HG03060 (cell line): ENCODE measurements at regions not wholly inside any gene's neighbourhood (a gene's known extent, or its start where the extent isn't known, plus 50 kb on each side); places are given as distances from the start of the nearest gene placed in this dataset.

ENCODE experiments used
- ATAC-seq: cut with Tn5 transposase; IDR thresholded peaks from one replicate; pipeline ENCODE4 v1.9.1; 2021; ENCODE audit warnings: low read depth, moderate number of reproducible peaks; ENCODE audit not compliant: unreplicated experiment

GRCh38 chr12:98235301-98235700 is 280.1 kb upstream of the TMPO start:
- ATAC-seq: no peak

- ATAC-seq: no peak
Measured at GRCh38 chr12:98238515-98239130, 276.8 kb upstream of the TMPO start.

DNA sequence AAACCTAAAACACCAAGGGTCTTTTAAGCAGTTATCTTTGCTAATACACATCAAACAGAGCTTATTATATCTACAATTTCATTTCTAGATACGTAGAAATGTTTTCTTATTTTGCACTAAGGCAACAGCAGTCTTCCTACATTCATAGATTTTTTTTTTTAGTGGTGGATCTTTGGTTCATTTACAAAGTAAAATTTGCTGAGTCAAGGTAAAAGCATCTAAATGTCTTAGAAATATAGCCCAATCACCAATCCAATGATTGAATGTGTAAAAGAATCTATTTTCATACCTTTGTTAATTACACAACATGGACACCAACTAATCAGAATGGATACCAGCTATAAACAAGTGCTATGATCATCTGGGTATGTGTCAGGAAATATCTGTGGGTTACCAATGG is 272.2 kb upstream of the TMPO start:
- no peak for ATAC-seq

- ATAC-seq: no peak
Measured at GRCh38 chr12:98244136-98244535, 271.3 kb upstream of the TMPO start.

GRCh38 chr12:98253207-98254037 is 262.0 kb upstream of the TMPO start:
- ATAC-seq: no peak

- no peak for ATAC-seq
Measured at GRCh38 chr12:98256830-98257229, 258.6 kb upstream of the TMPO start.

DNA sequence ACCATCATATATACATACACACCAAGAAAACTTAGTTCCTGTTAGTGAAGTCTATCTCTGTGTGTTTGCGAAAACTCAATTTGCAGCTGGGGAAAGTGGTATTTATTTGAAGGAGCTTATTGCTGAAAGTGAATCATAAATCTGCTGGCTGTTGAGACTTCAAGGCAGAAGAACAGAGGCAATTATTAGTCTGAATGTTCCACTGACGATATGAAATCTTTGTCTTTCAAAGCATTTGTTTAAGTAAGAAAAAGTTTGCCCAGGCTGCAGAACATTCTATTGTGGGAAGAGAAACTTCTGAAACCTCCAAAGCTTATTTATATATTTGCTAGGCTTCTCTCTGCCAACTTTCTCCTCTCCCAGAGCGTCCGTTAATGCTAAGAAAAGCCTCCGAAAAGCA is 255.7 kb upstream of the TMPO start:
- ATAC-seq: no peak

GRCh38 chr12:98260276-98260675 is 255.1 kb upstream of the TMPO start:
- ATAC-seq: no peak

DNA sequence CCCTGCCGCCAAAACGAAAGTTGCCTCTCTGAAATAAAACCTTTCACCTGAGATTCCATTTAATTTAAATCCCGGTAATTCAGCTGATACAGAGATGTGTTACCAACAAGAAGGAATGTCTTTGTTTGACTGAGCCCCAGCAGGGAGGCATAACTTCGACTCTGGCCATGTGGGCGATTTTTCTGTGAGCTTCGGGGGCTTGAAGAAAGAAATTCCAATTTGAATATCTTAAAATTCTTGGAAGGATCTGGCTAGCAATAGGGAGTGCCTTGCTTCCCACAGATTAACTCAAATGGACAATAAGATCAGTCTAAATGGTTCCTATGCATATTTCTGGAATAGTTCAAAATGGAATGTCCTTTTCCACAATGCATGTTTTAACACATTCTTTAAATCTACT is 252.5 kb upstream of the TMPO start:
- no peak for ATAC-seq

GRCh38 chr12:98274430-98275130 is 240.8 kb upstream of the TMPO start:
- peak; percentile 98 for ATAC-seq

GRCh38 chr12:98275131-98275475 is 240.3 kb upstream of the TMPO start:
- ATAC-seq: peak; percentile 16

DNA sequence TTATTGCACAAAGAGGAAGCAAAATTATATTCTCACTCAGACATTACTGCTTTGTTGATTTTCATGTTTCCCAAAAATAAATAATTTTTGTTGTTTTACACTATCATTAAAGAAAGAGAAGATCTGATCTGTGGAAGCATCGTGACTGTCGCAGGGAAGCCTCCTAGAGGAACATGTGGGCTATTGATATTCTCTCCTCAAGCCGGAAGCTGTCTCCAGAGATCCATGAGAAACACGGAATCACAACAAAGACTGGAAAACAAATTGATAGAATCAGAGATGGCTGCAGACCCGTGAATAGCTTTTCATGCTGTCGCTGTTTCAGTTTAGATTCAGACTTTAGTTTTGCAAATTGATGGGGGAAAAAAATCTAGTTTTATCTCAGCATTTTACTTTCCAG is 235.2 kb upstream of the TMPO start:
- ATAC-seq: no peak

DNA sequence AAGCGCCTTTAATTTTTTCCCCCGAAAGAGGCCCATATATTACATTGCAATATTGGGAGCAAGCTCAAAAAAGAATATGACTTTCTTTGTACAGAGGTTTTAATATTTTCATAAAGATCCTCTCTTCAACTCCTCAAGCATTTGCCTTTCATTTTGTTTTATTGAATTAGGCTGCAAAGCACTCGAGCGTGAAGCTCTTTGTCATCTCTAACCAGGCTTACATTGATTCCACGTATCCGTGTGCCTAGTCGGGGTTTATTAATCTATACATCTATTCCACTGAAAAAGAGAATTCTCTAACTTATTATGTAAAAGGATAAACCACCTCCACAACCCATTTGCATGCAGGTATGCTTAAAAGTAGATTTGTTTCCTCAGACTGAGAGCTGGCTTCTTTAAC is 234.8 kb upstream of the TMPO start:
- no peak for ATAC-seq

- no peak for ATAC-seq
Measured at GRCh38 chr12:98291828-98292227, 223.6 kb upstream of the TMPO start.

GRCh38 chr12:98294051-98294805 is 221.2 kb upstream of the TMPO start:
- ATAC-seq: no peak

DNA sequence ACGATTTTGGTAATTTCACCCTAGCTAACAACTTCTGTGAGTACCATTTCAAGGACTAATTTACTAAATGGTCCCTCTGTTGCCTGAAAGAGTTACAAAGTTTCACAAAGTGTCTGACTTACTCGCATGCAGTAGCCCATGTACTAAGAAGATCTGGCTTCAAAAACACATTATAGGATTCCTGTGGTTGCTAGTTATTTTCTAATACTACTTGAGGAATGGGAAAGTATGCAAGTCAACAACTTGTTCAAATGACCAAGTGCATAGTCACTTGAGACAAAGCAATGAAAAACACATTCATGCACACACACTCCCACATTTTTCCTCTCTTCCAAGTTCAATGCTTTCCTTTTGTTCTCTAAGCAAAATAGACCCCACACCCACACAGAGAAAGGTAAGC is 219.7 kb upstream of the TMPO start:
- ATAC-seq: no peak

- ATAC-seq: no peak
Measured at GRCh38 chr12:98296462-98297079, 218.8 kb upstream of the TMPO start.

DNA sequence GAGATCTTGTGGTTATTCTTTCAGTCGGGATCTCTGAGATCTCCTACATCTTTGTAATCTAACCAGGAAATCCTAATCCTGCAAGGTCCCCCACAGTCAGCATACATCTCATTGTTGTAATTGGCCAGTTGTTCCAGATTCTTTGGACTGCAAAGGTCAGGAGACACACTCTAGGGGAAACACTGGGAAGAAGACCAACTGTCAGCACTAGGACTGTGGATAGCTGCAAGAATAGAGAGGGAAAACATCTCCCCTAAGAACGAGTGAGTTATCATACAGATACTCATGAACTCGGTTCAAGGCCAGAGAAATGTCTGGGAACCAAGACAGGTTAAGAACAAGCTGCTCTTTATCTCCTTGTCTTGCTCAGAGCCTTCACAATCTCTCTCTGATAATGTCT is 217.9 kb upstream of the TMPO start:
- no peak for ATAC-seq

GRCh38 chr12:98308141-98308540 is 207.2 kb upstream of the TMPO start:
- ATAC-seq: no peak
